NCI-H748 (cell line): ENCODE measurements at regions not wholly inside any gene's neighbourhood (a gene's known extent, or its start where the extent isn't known, plus 50 kb on each side); places are given as distances from the start of the nearest gene placed in this dataset.

Experiments
- DNase-seq: peaks from one replicate; lab custom pipeline; 2025; ENCODE audit not compliant: unreplicated experiment; lab: John Stamatoyannopoulos, UW

- peak; percentile 39 for DNase-seq
These were observed 291.6 kb upstream of the C9orf72 start for GRCh38 chr9:27864644-27865438.

GRCh38 chr9:27866741-27867140 is 293.5 kb upstream of the C9orf72 start:
- no peak for DNase-seq

GRCh38 chr9:27870404-27870803 is 297.1 kb upstream of the C9orf72 start:
- DNase-seq: no peak

- DNase-seq: peak; percentile 30
These were observed 306.9 kb upstream of the C9orf72 start for GRCh38 chr9:27880156-27880555.

- no peak for DNase-seq
These were observed 307.4 kb upstream of the C9orf72 start for GRCh38 chr9:27880635-27881034.

GRCh38 chr9:27888661-27889295 is 315.5 kb upstream of the C9orf72 start:
- DNase-seq: peak; percentile 32

GRCh38 chr9:27924502-27924901 is 351.2 kb upstream of the C9orf72 start:
- DNase-seq: no peak

GRCh38 chr9:27925815-27926214 is 352.5 kb upstream of the C9orf72 start:
- DNase-seq: peak; percentile 90

GRCh38 chr9:27929841-27930240 is 356.6 kb upstream of the C9orf72 start:
- DNase-seq: no peak

- peak; percentile 58 for DNase-seq
These were observed 360.1 kb upstream of the C9orf72 start for GRCh38 chr9:27933210-27934025.

- DNase-seq: no peak
These were observed 361.2 kb upstream of the C9orf72 start for GRCh38 chr9:27934471-27934870.

- no peak for DNase-seq
These were observed 365.9 kb upstream of the C9orf72 start for GRCh38 chr9:27939186-27939585.

- DNase-seq: no peak
These were observed 367.3 kb upstream of the C9orf72 start for GRCh38 chr9:27940535-27940934.

- DNase-seq: no peak
These were observed 370.2 kb upstream of the C9orf72 start for GRCh38 chr9:27943501-27943900.

- no peak for DNase-seq
These were observed 372.1 kb upstream of the C9orf72 start for GRCh38 chr9:27945386-27945785.

GRCh38 chr9:27950382-27950781 is 377.1 kb upstream of the C9orf72 start:
- no peak for DNase-seq

- no peak for DNase-seq
These were observed 381.6 kb upstream of the C9orf72 start for GRCh38 chr9:27954858-27955257.

- no peak for DNase-seq
These were observed 390.6 kb upstream of the C9orf72 start for GRCh38 chr9:27963836-27964235.

GRCh38 chr9:27967210-27967609 is 393.9 kb upstream of the C9orf72 start:
- no peak for DNase-seq

GRCh38 chr9:27977931-27978330 is 404.6 kb upstream of the C9orf72 start:
- no peak for DNase-seq

GRCh38 chr9:27985714-27986113 is 412.4 kb upstream of the C9orf72 start:
- DNase-seq: no peak

- DNase-seq: no peak
These were observed 417.2 kb upstream of the C9orf72 start for GRCh38 chr9:27990524-27990923.
